Breast epithelium (tissue), 4 donors: ENCODE measurements at regions not wholly inside any gene's neighbourhood (a gene's known extent, or its start where the extent isn't known, plus 50 kb on each side); places are given as distances from the start of the nearest gene placed in this dataset.

Experiments
- DNase-seq, 2 donors: peaks; one replicate each; pipeline ENCODE4 v3.0.0-alpha.2; 2019; ENCODE audit warnings: low spot score in 2 of 2
- H3K27ac ChIP-seq, 2 donors: fragments of 200-600 bp; sonication (generic) in 1 of 2; one replicate each; pipeline ENCODE4 v1.5.1; 2016 to 2019; ENCODE audit warnings: mild to moderate bottlenecking in 1 of 2
- H3K27me3 ChIP-seq, 2 donors: fragments of 200-600 bp; sonication (generic) in 1 of 2; one replicate each; pipeline versions ENCODE4 v1.5.1 to v1.6.0; 2017 to 2019; ENCODE audit warnings: control low read depth in 1 of 2, mild to moderate bottlenecking in 1 of 2
- H3K36me3 ChIP-seq: fragments of 200-600 bp; one replicate; pipeline ENCODE4 v1.5.1; 2019
- H3K4me1 ChIP-seq, 2 donors: fragments of 200-600 bp; sonication (generic); one replicate each; pipeline ENCODE4 v1.5.1; 2016 to 2019; ENCODE audit warnings: control low read depth in 1 of 2
- H3K4me3 ChIP-seq, 3 donors: fragments of 200-600 bp; sonication (generic); 1 replicate in 2 of 3; 2 replicates in 1 of 3; pipeline ENCODE4 v1.5.1; 2016 to 2019; ENCODE audit warnings: mild to moderate bottlenecking in 3 of 3, moderate library complexity in 2 of 3
- H3K9me3 ChIP-seq, 2 donors: fragments of 200-600 bp; sonication (generic) in 1 of 2; one replicate each; pipeline ENCODE4 v1.5.1; 2016 to 2019; ENCODE audit warnings: control low read depth in 1 of 2
- CTCF ChIP-seq, 3 donors: fragments of 450-650 bp; IDR thresholded peaks; one replicate each; pipeline ENCODE4 v1.5.1; 2016 to 2017; ENCODE audit warnings: antibody characterized with exemption in 3 of 3, mild to moderate bottlenecking in 3 of 3, moderate library complexity in 3 of 3
- POLR2A ChIP-seq: fragments of 450-650 bp; IDR thresholded peaks from one replicate; pipeline ENCODE4 v1.6.1; 2016; ENCODE audit warnings: antibody characterized with exemption, mild to moderate bottlenecking, moderate library complexity
- POLR2AphosphoS5 ChIP-seq, 3 donors: sonication (generic); formaldehyde crosslinking; IDR thresholded peaks; one replicate each; pipeline ENCODE4 v1.6.1; 2017; ENCODE audit warnings: antibody characterized with exemption in 3 of 3
- intact Hi-C: fragments of 100-400 bp; cut with DNase I; formaldehyde crosslinking; loops from one replicate; pipeline ENCODE4 v1.15.1; 2023; ENCODE audit warnings: low total_unique reads

- no peak for DNase-seq
- no peaks in the 10 kb centered on the region for H3K9me3 ChIP-seq
- H3K36me3 ChIP-seq, result no peaks in the 10 kb centered on the region
- no peak overlapping the region for H3K4me3 ChIP-seq
- TF ChIP-seq POLR2AphosphoS5 (IDR thresholded peaks at IDR 0.05) (no peak), CTCF (IDR thresholded peaks at IDR 0.05) (no peak), POLR2A (no peak)
- H3K27ac ChIP-seq, result no peak overlapping the region
- H3K4me1 ChIP-seq, result no peaks in the 10 kb centered on the region
- intact Hi-C loops, result no loop called here
- no peaks in the 10 kb centered on the region for H3K27me3 ChIP-seq
Measured at GRCh38 chr5:25339541-25339940, 694.8 kb upstream of the CDH10 start.

- H3K36me3 ChIP-seq, result no peaks in the 10 kb centered on the region
- H3K27ac ChIP-seq, result no peak overlapping the region
- intact Hi-C loops, result no loop called here
- H3K4me3 ChIP-seq, result no peak overlapping the region
- no peaks in the 10 kb centered on the region for H3K27me3 ChIP-seq
- H3K9me3 ChIP-seq, result peaks cover 0 to 11% of the 10 kb centered on the region in 2 donors
- H3K4me1 ChIP-seq, result no peaks in the 10 kb centered on the region
- TF ChIP-seq POLR2AphosphoS5 (IDR thresholded peaks at IDR 0.05) (no peak), POLR2A (no peak), CTCF (IDR thresholded peaks at IDR 0.05) (no peak)
- DNase-seq, result no peak
Measured at GRCh38 chr5:25334350-25334749, 689.6 kb upstream of the CDH10 start.

DNA sequence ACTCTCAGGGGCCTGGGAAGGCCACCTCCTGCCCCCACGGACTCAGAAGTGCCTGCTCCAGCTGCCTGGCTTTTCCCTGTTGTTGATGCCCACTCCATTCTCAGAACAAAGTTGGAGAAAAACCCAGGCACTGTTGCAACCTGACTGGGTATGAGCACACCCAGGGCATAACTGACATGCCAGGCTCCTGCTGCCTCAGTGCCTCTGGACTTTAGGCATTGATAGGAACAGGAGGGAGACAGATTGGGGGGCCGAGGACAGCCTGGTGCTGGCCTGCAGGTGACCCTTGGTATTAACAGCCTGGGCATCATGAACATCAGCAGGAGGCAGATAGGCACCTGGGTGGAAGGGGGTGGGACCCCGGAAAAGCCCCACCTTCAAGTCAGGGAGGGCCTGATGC lies 685.9 kb upstream of the CDH10 start:
- intact Hi-C loops, result no loop called here
- peaks cover 0 to 11% of the 10 kb centered on the region in 2 donors for H3K9me3 ChIP-seq
- DNase-seq, result no peak

GRCh38 chr5:25327172-25327571 lies 682.4 kb upstream of the CDH10 start:
- no peak for DNase-seq
- no peak overlapping the region for H3K27ac ChIP-seq
- H3K36me3 ChIP-seq, result no peaks in the 10 kb centered on the region
- intact Hi-C loops, result no loop called here
- TF ChIP-seq POLR2AphosphoS5 (IDR thresholded peaks at IDR 0.05) (no peak), POLR2A (no peak), CTCF (IDR thresholded peaks at IDR 0.05) (no peak)
- H3K9me3 ChIP-seq, result peaks cover 0 to 11% of the 10 kb centered on the region in 2 donors
- no peaks in the 10 kb centered on the region for H3K4me1 ChIP-seq
- H3K27me3 ChIP-seq, result no peaks in the 10 kb centered on the region
- no peak overlapping the region for H3K4me3 ChIP-seq

More for the DNA sequence above, 685.9 kb upstream of the CDH10 start:
- no peaks in the 10 kb centered on the region for H3K4me1 ChIP-seq
- H3K36me3 ChIP-seq, result no peaks in the 10 kb centered on the region
- no peak overlapping the region for H3K4me3 ChIP-seq
- no peaks in the 10 kb centered on the region for H3K27me3 ChIP-seq
- H3K27ac ChIP-seq, result no peak overlapping the region
- TF ChIP-seq POLR2AphosphoS5 (IDR thresholded peaks at IDR 0.05) (no peak), POLR2A (no peak), CTCF (IDR thresholded peaks at IDR 0.05) (no peak)

DNA sequence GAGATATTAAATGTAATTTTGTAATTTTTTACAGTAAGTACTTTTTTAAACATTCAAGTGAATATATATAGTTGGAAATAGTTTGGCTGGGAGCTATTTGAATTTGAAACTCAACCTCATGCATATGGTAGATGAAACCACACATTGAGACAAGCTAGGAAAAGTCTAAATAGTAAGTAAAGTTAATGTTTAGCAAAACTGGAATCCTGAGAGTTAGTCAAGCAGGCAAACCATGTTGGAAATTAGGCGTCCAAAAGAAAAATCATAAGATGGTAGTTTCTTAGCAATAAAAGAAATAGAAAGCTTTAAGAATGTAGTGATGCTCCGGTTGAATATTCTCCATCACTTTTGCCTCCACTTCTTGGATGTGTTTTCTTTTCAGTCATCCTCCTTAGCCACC lies 657.1 kb upstream of the CDH10 start:
- H3K27ac ChIP-seq, result no peak overlapping the region
- no peaks in the 10 kb centered on the region for H3K4me1 ChIP-seq
- no peaks in the 10 kb centered on the region for H3K27me3 ChIP-seq
- intact Hi-C loops, result no loop called here
- no peaks in the 10 kb centered on the region for H3K9me3 ChIP-seq
- no peak overlapping the region for H3K4me3 ChIP-seq
- no peaks in the 10 kb centered on the region for H3K36me3 ChIP-seq
- DNase-seq, result no peak
- no peak for TF ChIP-seq CTCF (IDR thresholded peaks at IDR 0.05)
- TF ChIP-seq POLR2A, result no peak
- TF ChIP-seq POLR2AphosphoS5 (IDR thresholded peaks at IDR 0.05), result no peak
